Skeletal muscle tissue (tissue), 3 donors: ENCODE measurements at regions not wholly inside any gene's neighbourhood (a gene's known extent, or its start where the extent isn't known, plus 50 kb on each side); places are given as distances from the start of the nearest gene placed in this dataset.

Experiments used
- H3K27ac ChIP-seq: one replicate; pipeline ENCODE4 v1.7.0; 2013; ENCODE audit warnings: mild to moderate bottlenecking, low read depth, low read length, inconsistent platforms
- H3K27me3 ChIP-seq, 3 donors: one replicate each; pipeline ENCODE4 v1.7.0; 2013; ENCODE audit warnings: low read length in 3 of 3; ENCODE audit not compliant: control insufficient read depth in 3 of 3, insufficient read depth in 3 of 3
- H3K36me3 ChIP-seq, 3 donors: one replicate each; pipeline ENCODE4 v1.7.0; 2013; ENCODE audit warnings: low read length in 3 of 3; ENCODE audit not compliant: control insufficient read depth in 3 of 3, insufficient read depth in 3 of 3
- H3K4me1 ChIP-seq, 3 donors: one replicate each; pipeline ENCODE4 v1.7.0; 2013; ENCODE audit warnings: low read length in 3 of 3, mild to moderate bottlenecking in 3 of 3; ENCODE audit not compliant: control insufficient read depth in 3 of 3, insufficient read depth in 3 of 3
- H3K4me3 ChIP-seq, 3 donors: one replicate each; pipeline ENCODE4 v1.7.0; 2013; ENCODE audit warnings: low read length in 3 of 3
- H3K9ac ChIP-seq, 3 donors: one replicate each; pipeline ENCODE4 v1.7.0; 2013; ENCODE audit warnings: low read length in 3 of 3, mild to moderate bottlenecking in 3 of 3, moderate library complexity in 2 of 3, low read depth in 1 of 3
- H3K9me3 ChIP-seq, 3 donors: one replicate each; pipeline ENCODE4 v1.7.0; 2013; ENCODE audit warnings: low read length in 3 of 3; ENCODE audit not compliant: control insufficient read depth in 3 of 3
- donor health status: Osteomylitis.

DNA sequence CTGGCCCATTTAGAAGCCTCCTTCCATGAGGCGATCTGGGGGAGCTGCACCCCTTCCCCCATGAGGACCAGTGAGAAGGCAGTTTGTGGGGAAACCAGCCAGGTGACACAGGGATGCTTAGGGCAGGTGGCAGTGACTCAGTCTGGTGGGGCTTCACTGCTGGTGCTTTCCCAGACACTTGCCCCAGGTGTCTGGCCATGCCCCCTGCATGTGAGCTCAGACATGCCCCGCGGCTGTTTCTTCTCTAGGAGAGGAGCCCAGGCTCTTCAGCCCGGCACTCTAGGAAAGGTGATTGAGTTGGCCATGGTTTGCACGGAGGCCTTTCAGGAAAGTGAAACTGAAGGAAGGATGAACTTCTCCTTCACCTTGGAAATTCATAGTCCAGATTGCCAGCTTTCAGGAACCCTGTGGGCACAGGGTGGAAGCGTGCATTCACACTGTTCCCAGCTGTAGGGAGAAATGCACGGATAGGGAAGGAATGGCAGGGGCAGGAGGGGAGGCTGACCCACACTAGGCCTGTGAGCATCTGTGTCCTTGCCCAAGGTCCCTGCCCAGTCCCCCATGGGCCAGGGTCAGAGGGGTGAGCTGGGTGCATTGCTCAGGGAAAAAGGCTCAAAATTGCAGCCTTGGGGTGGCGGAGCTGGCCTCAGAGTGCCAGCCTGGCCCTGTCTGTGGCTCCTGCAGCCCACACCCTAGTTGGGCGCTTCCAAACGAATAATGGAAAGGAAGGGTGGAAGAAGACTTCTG lies 359.1 kb downstream of the GLRX3 start:
- Histone ChIP-seq H3K9me3 (no peaks in the 10 kb centered on the region), H3K27ac (no peak overlapping the region), H3K4me3 (no peak overlapping the region), H3K36me3 (no peaks in the 10 kb centered on the region), H3K27me3 (peaks cover 0 to 8% (median 2%) of the 10 kb centered on the region in 3 donors), H3K9ac (no peak overlapping the region), H3K4me1 (no peaks in the 10 kb centered on the region)

DNA sequence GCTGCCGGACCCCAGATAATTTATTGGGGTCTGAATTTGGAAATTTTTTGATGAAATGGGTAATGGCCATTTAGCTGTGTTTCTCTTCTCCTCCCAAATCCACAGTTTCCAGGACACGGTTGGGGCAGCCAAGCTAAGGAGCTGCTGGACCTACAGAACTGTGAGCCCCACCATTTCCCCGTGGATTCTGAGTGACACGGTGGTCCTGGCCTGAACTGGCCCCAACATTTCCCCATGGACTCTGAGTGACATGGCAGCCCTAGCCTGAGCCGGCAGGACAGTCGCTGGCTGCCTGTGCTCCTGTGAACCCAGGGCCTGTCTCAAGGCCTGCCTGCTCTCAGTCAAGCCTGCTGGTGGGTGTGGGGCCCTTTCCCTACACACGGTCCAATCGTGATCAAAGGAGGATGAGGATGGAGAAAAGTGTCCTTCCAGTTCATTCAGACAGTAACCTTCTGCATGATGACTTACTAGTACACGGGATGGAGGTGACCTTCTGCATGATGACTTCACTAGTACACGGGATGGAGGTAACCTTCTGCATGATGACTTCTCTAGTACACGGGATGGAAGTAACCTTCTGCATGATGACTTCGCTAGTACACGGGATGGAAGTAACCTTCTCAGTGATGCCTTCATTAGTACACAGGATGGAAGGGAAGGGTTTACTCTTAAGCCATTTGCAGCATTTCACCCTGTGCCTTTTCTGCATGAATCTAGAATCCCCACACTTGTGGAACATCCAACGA lies 359.9 kb downstream of the GLRX3 start:
- H3K9ac ChIP-seq, result no peak overlapping the region
- no peaks in the 10 kb centered on the region for H3K4me1 ChIP-seq
- H3K36me3 ChIP-seq, result no peaks in the 10 kb centered on the region

DNA sequence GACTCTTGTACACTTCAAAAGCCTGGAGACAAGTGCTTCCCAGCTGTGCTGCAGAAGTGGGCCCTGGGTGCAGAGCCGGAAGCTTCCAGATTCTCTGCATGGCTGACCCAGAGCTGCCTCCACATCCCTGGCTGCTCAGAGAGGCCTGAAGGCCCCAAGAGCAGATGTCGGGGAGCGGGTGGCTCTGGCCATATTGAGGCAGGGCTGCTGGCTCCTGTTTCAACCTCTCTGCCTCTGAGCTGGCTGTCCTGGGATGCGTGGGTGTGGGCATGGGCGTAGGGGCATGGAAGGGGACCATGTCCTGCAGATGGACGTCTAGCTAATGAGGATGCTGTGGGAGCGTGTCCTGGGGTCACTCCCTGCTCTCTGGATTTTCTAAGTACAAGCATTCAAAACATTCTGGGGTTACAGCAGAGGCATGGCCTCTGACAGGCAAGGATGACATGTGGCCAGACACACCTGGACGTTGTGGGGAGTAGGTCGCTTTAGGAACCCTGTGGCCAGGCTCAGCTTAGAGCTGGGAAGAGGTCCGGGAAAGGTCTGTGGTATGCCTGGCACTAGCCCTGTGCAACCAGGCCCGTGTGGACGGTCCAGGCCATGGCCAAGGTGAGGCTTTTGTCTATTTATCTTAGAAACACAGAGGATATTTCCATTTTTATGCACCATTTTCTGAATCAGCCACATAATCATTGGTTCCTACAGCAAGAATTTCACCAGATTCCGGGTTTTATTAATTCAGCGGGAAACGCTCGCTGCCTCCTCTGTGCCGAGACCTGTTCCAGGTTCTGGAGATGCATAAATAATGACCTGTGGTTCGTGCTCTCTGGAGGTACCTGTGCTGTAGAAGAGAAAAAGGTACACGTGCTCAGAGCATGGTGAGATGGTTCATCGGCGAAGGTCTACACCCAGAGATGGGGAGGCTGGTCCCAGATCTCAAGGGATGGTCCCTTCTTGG lies 361.1 kb downstream of the GLRX3 start:
- Histone ChIP-seq H3K4me1 (no peaks in the 10 kb centered on the region), H3K9ac (no peak overlapping the region), H3K9me3 (no peaks in the 10 kb centered on the region), H3K36me3 (no peaks in the 10 kb centered on the region), H3K27ac (no peak overlapping the region), H3K27me3 (peaks cover 0 to 6% (median 3%) of the 10 kb centered on the region in 3 donors), H3K4me3 (no peak overlapping the region)

More for the DNA sequence above, 359.9 kb downstream of the GLRX3 start:
- Histone ChIP-seq H3K9me3 (no peaks in the 10 kb centered on the region), H3K27ac (no peak overlapping the region), H3K27me3 (peaks cover 0 to 8% (median 3%) of the 10 kb centered on the region in 3 donors), H3K4me3 (no peak overlapping the region)

DNA sequence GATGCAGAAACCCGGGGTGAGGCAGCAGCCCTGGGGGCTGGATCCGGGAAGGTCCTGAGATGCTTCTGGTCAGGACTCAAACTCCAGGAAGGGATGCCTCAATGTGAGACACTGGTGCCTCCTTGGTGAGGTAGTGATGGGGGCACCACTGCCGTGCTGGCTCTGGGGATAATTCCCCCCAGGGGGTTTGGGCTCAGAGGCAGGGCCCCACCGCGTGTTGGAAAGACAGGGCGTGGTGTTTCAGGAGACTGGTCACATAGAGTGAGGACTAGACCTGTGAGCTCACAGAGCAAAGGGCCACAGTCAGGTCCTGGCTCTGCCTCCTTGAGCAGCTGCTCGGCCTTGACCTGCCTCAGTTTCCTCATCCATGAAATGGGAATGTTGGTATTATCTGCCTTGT lies 361.9 kb downstream of the GLRX3 start:
- Histone ChIP-seq H3K27ac (no peak overlapping the region), H3K4me1 (no peaks in the 10 kb centered on the region), H3K9me3 (no peaks in the 10 kb centered on the region), H3K4me3 (no peak overlapping the region), H3K9ac (no peak overlapping the region), H3K36me3 (no peaks in the 10 kb centered on the region), H3K27me3 (peaks cover 0 to 3% (median under 1%) of the 10 kb centered on the region in 3 donors)

DNA sequence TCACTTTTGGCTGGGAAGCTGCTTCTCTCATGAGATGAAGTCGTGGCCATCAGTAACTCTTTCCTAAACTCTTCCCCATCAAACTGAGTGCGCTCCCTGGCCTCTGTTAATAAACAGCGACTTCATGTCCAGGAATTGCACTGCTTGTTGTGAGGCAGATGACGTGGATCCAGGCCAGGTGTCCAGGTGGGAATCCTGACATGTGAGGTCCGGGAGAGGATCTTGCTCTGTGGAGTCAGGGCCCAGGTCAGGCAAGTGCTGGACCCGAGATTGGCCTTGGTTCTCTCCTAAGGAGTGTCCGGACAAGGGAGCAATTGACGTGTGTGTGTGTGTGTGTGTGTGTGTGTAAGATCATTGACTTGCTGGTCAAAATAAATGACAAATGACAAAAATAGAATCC lies 362.7 kb downstream of the GLRX3 start:
- peaks cover 0 to 3% (median 0%) of the 10 kb centered on the region in 3 donors for H3K27me3 ChIP-seq
- peaks cover 0 to 3% (median 2%) of the 10 kb centered on the region in 3 donors for H3K9me3 ChIP-seq
- no peaks in the 10 kb centered on the region for H3K36me3 ChIP-seq
- H3K27ac ChIP-seq, result no peak overlapping the region
- no peaks in the 10 kb centered on the region for H3K4me1 ChIP-seq
- no peak overlapping the region for H3K4me3 ChIP-seq
- no peak overlapping the region for H3K9ac ChIP-seq

DNA sequence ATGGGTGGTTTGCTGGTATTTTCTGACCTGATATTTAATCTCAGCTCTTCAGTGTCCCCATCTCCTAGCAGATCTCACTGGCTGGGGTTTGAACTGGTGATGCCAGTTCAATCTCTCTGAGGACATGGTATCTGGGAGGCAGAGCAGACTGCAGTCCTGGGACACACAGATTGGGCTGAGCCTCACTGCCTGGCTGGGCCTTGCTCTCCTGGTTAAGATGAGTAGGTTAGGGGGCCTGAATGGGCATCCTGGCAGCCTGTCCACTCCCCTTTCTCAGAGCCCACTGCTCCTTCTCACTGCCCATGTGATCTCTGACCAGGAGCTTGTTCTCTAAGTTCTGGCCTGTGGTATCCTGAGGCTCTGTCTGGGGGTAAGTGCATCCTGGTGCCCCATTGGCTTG lies 363.4 kb downstream of the GLRX3 start:
- Histone ChIP-seq H3K4me3 (no peak overlapping the region), H3K27me3 (peaks cover 0 to 3% (median 0%) of the 10 kb centered on the region in 3 donors), H3K36me3 (no peaks in the 10 kb centered on the region), H3K4me1 (no peaks in the 10 kb centered on the region), H3K27ac (no peak overlapping the region), H3K9me3 (peaks cover 0 to 3% (median 2%) of the 10 kb centered on the region in 3 donors), H3K9ac (no peak overlapping the region)

DNA sequence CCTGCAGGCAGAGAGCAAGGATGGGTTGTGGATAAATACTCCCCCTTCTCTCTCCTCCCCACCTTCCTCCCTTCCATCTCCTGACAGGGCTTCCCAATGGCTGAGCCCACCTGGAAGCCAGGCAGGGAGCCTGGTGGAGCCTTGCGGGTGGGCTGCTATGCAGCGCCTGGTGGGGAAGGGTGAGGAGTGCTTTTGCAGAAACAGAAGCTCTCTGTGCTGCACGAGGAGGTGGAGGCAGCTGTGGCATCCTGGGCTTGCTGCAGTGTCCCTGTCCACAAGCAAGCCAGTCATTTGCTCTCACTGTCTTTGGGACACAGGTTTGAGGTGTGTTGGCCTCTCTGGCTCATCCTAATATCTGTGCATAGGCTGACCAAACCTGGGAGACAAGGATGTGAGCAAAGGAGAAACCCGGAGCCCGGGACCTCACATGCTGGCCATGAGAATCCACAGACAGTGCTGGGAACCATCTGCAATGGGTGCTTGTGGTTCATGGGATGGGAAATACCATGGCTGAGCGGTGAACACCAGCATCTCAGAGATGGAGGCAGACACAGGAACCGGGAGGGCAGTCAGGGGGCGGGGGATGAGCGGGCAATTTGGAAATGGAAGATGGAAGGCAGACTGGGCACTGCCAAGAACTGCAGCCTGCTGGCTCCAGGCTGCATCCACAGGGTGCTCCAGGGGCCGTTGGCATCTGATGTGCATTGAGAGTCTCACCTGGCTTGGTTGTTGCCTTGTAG lies 364.2 kb downstream of the GLRX3 start:
- H3K36me3 ChIP-seq, result no peaks in the 10 kb centered on the region
- H3K27me3 ChIP-seq, result peaks cover 0 to 3% (median 0%) of the 10 kb centered on the region in 3 donors
- H3K4me1 ChIP-seq, result no peaks in the 10 kb centered on the region
- no peak overlapping the region for H3K4me3 ChIP-seq
- H3K9ac ChIP-seq, result no peak overlapping the region
- H3K27ac ChIP-seq, result no peak overlapping the region
- peaks cover 0 to 3% (median 2%) of the 10 kb centered on the region in 3 donors for H3K9me3 ChIP-seq

DNA sequence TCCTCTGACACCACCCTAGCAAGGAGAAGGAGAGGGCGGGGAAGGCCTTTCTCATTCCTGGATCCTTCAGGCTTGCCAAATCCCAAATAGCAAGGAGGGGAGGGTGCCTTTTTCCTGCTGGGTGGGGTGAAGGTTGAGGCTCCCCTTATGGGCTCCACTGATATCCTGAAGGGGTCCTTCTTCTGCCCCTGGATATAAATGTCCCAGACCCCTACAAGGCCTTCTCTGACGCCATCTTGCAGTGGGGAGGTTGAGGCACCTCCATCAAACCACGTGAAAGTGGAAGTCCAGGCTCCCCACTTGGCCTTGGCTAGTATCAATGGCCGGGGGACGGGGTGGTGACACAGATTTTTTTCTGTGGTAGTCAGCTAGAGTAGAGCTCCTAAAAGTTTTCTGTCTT lies 371.3 kb downstream of the GLRX3 start:
- Histone ChIP-seq H3K9ac (no peak overlapping the region), H3K4me1 (no peaks in the 10 kb centered on the region), H3K9me3 (peaks cover 0 to 3% (median 2%) of the 10 kb centered on the region in 3 donors), H3K27ac (no peak overlapping the region), H3K27me3 (peaks cover 0 to 41% (median 3%) of the 10 kb centered on the region in 3 donors), H3K36me3 (no peaks in the 10 kb centered on the region), H3K4me3 (no peak overlapping the region)
